ENCODE measurements at regions not wholly inside any gene's neighbourhood (a gene's known extent, or its start where the extent isn't known, plus 50 kb on each side); places are given as distances from the start of the nearest gene placed in this dataset.

DNA sequence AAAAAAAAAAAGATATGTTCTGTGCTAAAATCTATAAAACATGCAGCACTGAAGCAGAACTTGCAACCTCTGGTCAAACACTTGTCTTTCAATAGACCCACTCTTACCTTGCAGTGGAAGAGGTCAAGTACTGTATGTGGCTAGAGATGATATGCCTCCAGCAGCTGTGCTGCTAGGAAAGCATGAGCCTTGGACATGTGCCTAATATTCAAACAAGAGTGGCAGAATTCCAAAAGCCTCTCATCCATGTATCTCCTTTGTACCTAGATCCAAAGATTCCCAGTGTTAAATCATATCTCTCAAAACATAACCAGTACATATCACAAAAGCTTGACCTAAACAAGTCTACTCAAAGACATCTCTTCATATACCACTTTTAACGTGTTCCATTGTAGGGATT, 105.0 kb upstream of the CPNE8 start:
- H3K9me3 ChIP-seq (ENCODE audit: control insufficient read depth in 4 of 4, insufficient read depth in 3 of 4, low read length in 3 of 4), result no peaks in the 10 kb centered on the region

DNA sequence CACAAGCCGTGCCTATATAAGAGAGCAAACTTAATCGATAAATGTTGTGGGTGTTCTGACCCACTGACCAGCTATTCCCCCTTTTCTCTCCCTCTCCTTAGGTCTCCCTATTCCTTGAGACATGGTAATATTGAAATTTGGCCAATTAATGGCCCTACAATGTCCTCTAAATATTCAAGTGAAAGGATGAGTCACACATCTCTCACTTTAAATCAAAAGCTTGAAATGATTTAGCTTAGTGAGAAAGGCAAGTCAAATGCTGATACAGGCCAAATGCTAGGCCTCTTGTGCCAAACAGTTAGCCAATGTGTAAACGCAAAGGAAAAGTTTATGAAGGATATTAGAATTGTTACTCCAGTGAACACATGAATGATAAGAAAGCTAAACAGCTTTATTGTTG, 102.2 kb upstream of the CPNE8 start:
- ATAC-seq (ENCODE audit: insufficient read depth, low FRiP score) (no peak), DNase-seq (no peak)
- H3K27ac ChIP-seq (ENCODE audit: low read depth in 1 of 2, low read length in 1 of 2), result no peak overlapping the region
- no peak overlapping the region for H3K9ac ChIP-seq (ENCODE audit: insufficient read depth in 1 of 2, low read length in 2 of 2)
- H3K27me3 ChIP-seq (ENCODE audit: control insufficient read depth in 3 of 3, insufficient read depth in 3 of 3, low read length in 2 of 3), result no peaks in the 10 kb centered on the region
- no peaks in the 10 kb centered on the region for H3K4me1 ChIP-seq (ENCODE audit: control insufficient read depth in 5 of 5, insufficient read depth in 5 of 5, low read length in 5 of 5)
- no peaks in the 10 kb centered on the region for H3K36me3 ChIP-seq (ENCODE audit: control insufficient read depth in 4 of 4, insufficient read depth in 4 of 4, low read length in 4 of 4)
- H3K9me3 ChIP-seq (ENCODE audit: control insufficient read depth in 4 of 4, insufficient read depth in 3 of 4, low read length in 3 of 4), result no peaks in the 10 kb centered on the region
- TF ChIP-seq, protein P1, sequence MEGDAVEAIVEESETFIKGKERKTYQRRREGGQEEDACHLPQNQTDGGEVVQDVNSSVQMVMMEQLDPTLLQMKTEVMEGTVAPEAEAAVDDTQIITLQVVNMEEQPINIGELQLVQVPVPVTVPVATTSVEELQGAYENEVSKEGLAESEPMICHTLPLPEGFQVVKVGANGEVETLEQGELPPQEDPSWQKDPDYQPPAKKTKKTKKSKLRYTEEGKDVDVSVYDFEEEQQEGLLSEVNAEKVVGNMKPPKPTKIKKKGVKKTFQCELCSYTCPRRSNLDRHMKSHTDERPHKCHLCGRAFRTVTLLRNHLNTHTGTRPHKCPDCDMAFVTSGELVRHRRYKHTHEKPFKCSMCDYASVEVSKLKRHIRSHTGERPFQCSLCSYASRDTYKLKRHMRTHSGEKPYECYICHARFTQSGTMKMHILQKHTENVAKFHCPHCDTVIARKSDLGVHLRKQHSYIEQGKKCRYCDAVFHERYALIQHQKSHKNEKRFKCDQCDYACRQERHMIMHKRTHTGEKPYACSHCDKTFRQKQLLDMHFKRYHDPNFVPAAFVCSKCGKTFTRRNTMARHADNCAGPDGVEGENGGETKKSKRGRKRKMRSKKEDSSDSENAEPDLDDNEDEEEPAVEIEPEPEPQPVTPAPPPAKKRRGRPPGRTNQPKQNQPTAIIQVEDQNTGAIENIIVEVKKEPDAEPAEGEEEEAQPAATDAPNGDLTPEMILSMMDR (IDR thresholded peaks at IDR 0.05; ENCODE audit: control extremely low read depth, extremely low read depth), result no peak
- WGBS, 2 donors, result 55 to 93% methylated on average over 3 of the region's 3 CpGs
- no peak overlapping the region for H3K4me3 ChIP-seq

More for the DNA sequence above, 105.0 kb upstream of the CPNE8 start:
- no peak for DNase-seq
- H3K9ac ChIP-seq (ENCODE audit: insufficient read depth in 1 of 2, low read length in 2 of 2), result no peak overlapping the region
- no peaks in the 10 kb centered on the region for H3K27me3 ChIP-seq (ENCODE audit: control insufficient read depth in 3 of 3, insufficient read depth in 3 of 3, low read length in 2 of 3)
- no peak for ATAC-seq (ENCODE audit: insufficient read depth, low FRiP score)
- no peak overlapping the region for H3K27ac ChIP-seq (ENCODE audit: low read depth in 1 of 2, low read length in 1 of 2)
- WGBS, 2 donors, result 65 to 79% methylated on average over 1 of the region's 1 CpG
- TF ChIP-seq, protein P1 (IDR thresholded peaks at IDR 0.05; ENCODE audit: control extremely low read depth, extremely low read depth), result no peak
- no peaks in the 10 kb centered on the region for H3K36me3 ChIP-seq (ENCODE audit: control insufficient read depth in 4 of 4, insufficient read depth in 4 of 4, low read length in 4 of 4)
- H3K4me1 ChIP-seq (ENCODE audit: control insufficient read depth in 5 of 5, insufficient read depth in 5 of 5, low read length in 5 of 5), result no peaks in the 10 kb centered on the region
- H3K4me3 ChIP-seq, result no peak overlapping the region

DNA sequence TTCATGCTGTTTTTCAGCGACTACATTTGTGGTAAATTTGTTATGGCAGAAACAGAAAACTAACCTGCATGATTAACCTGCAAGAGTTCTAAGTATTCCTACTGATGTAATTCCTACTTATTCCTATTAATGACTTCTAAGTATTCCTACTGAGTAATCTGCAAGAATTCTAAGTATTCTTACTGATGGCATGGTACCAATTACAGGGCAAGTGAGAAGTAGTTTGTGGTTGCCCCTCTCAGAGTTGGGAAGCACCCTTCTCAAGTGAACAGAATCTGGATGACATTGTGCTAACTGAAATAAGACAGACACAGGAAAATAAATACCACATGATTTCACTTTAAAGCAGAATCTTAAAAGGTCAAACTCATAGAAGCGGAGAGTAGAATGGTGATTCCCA, 100.9 kb upstream of the CPNE8 start:
- WGBS, 2 donors, result 84 to 86% methylated on average over 2 of the region's 2 CpGs

DNA sequence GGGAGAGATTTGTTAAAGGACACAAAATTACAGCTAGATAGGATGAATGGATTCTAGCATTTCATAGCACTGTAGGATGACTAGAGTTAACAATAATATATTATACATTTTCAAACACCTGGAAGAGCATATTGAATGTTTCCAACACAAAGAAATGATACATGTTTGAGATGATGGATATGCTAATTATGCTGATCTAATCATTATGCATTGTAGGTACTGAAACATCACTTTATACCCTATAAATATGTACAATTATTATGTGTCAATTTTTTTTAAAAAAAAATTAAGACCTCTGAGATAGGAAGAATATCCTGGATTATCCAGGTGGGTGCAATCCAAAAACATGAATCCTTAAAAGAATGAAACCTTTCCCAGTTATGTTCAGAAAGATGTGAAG, 100.3 kb upstream of the CPNE8 start:
- no peak overlapping the region for H3K4me3 ChIP-seq
- ATAC-seq (ENCODE audit: insufficient read depth, low FRiP score) (no peak), DNase-seq (no peak)
- H3K9ac ChIP-seq (ENCODE audit: insufficient read depth in 1 of 2, low read length in 2 of 2), result no peak overlapping the region
- no peak overlapping the region for H3K27ac ChIP-seq (ENCODE audit: low read depth in 1 of 2, low read length in 1 of 2)
- H3K27me3 ChIP-seq (ENCODE audit: control insufficient read depth in 3 of 3, insufficient read depth in 3 of 3, low read length in 2 of 3), result no peaks in the 10 kb centered on the region
- H3K36me3 ChIP-seq (ENCODE audit: control insufficient read depth in 4 of 4, insufficient read depth in 4 of 4, low read length in 4 of 4), result no peaks in the 10 kb centered on the region
- TF ChIP-seq, protein P1 (IDR thresholded peaks at IDR 0.05; ENCODE audit: control extremely low read depth, extremely low read depth), result no peak
- H3K9me3 ChIP-seq (ENCODE audit: control insufficient read depth in 4 of 4, insufficient read depth in 3 of 4, low read length in 3 of 4), result no peaks in the 10 kb centered on the region
- no peaks in the 10 kb centered on the region for H3K4me1 ChIP-seq (ENCODE audit: control insufficient read depth in 5 of 5, insufficient read depth in 5 of 5, low read length in 5 of 5)

More for the DNA sequence above, 100.9 kb upstream of the CPNE8 start:
- Histone ChIP-seq H3K27me3 (ENCODE audit: control insufficient read depth in 3 of 3, insufficient read depth in 3 of 3, low read length in 2 of 3) (no peaks in the 10 kb centered on the region), H3K4me1 (ENCODE audit: control insufficient read depth in 5 of 5, insufficient read depth in 5 of 5, low read length in 5 of 5) (no peaks in the 10 kb centered on the region), H3K9me3 (ENCODE audit: control insufficient read depth in 4 of 4, insufficient read depth in 3 of 4, low read length in 3 of 4) (no peaks in the 10 kb centered on the region), H3K4me3 (no peak overlapping the region), H3K36me3 (ENCODE audit: control insufficient read depth in 4 of 4, insufficient read depth in 4 of 4, low read length in 4 of 4) (no peaks in the 10 kb centered on the region), H3K9ac (ENCODE audit: insufficient read depth in 1 of 2, low read length in 2 of 2) (no peak overlapping the region), H3K27ac (ENCODE audit: low read depth in 1 of 2, low read length in 1 of 2) (no peak overlapping the region)
- DNase-seq (no peak), ATAC-seq (ENCODE audit: insufficient read depth, low FRiP score) (no peak)
- TF ChIP-seq, protein P1 (IDR thresholded peaks at IDR 0.05; ENCODE audit: control extremely low read depth, extremely low read depth), result no peak
